Neuron (in vitro differentiated cells): ENCODE measurements at regions not wholly inside any gene's neighbourhood (a gene's known extent, or its start where the extent isn't known, plus 50 kb on each side); places are given as distances from the start of the nearest gene placed in this dataset.
"Not testable (repeated sequence)": the region's sequence is repeated elsewhere in the genome, so short reads cannot be mapped to it uniquely, and the experiment has no call there.

Experiments
- H2AFZ ChIP-seq: one replicate; pipeline ENCODE4 v1.6.1; 2013; ENCODE audit warnings: low read depth, mild to moderate bottlenecking, inconsistent platforms, low read length, moderate library complexity
- H3K27me3 ChIP-seq: one replicate; pipeline ENCODE4 v1.6.1; 2013; ENCODE audit warnings: low read length; ENCODE audit not compliant: insufficient read depth
- H3K36me3 ChIP-seq: one replicate; pipeline ENCODE4 v1.6.1; 2013; ENCODE audit warnings: low read length; ENCODE audit not compliant: insufficient read depth
- H3K4me1 ChIP-seq: one replicate; pipeline ENCODE4 v1.6.1; 2013; ENCODE audit warnings: low read length; ENCODE audit not compliant: insufficient read depth
- H3K4me3 ChIP-seq: 2 replicates; pipeline ENCODE4 v1.5.1; 2013; ENCODE audit warnings: mild to moderate bottlenecking, low read length, moderate library complexity
- H3K9me3 ChIP-seq: one replicate; pipeline ENCODE4 v1.6.1; 2013; ENCODE audit warnings: low read length

- Histone ChIP-seq H2AFZ (no peak overlapping the region), H3K4me3 (no peak overlapping the region), H3K27me3 (no peaks in the 10 kb centered on the region), H3K36me3 (no peaks in the 10 kb centered on the region), H3K4me1 (peaks cover 17% of the 10 kb centered on the region), H3K9me3 (no peaks in the 10 kb centered on the region)
These were observed 99.3 kb upstream of the IFNG-AS1 start for GRCh38 chr12:67889931-67890330.

GRCh38 chr12:67890726-67891258 lies 98.5 kb upstream of the IFNG-AS1 start:
- H2AFZ ChIP-seq, result no peak overlapping the region
- H3K9me3 ChIP-seq, result no peaks in the 10 kb centered on the region
- peaks cover 17% of the 10 kb centered on the region for H3K4me1 ChIP-seq
- no peak overlapping the region for H3K4me3 ChIP-seq
- H3K36me3 ChIP-seq, result no peaks in the 10 kb centered on the region
- no peaks in the 10 kb centered on the region for H3K27me3 ChIP-seq

DNA sequence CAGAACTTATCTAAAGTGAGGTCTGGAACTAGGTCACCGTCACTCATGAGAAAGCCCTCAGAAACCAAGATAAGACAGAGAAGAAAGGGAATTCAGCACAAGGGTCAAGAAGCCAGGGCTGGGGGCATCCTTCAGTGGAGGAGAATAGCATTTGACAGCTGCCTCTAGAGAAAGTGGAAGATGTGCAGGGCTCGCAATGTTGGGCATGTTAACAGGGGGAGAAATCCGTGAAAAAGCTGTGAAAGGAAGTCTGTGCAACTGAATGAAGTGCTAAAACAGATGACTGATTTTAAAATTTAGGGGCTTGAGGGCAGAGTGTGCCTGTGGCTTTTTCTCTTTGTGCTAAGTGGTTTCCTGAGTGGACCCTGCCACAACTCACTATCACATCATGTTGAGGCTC lies 97.7 kb upstream of the IFNG-AS1 start:
- Histone ChIP-seq H3K4me1 (peaks cover 17% of the 10 kb centered on the region), H3K4me3 (no peak overlapping the region), H2AFZ (no peak overlapping the region), H3K36me3 (no peaks in the 10 kb centered on the region), H3K9me3 (no peaks in the 10 kb centered on the region), H3K27me3 (no peaks in the 10 kb centered on the region)

DNA sequence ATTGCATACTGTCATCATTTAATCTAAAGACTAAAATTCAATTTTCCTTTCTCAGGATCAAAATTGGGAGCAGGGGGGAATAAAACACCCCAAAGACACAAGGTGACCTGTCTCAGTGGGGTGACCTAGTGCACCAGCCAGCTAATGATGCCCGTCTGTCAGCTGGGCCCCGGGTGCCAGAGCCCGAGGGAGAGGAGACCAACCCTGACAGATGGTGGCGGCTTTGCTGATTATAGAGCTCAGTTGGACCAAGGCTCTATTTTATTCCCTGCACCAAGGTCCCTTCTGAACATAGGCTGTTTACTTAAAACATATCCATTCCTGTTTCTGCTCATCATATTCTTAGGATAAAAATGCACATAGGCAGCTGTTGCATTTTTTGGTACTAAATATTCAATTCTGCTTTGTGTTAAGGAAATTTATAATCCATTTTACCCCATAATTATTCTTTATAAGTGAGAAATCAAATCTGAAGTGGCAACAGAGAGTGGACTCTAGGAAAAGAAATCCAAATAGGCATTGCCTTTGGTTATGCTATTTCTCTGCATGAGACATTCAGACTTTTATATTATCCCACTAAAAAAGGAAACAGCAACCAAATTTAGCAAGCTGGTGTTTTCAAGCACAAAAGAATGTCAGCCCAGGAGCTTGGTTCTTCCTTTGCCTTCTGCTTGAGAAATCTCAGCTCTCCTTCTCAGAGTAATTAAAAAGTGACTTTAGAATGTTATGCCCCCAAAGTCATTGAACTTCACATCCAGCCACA lies 96.8 kb upstream of the IFNG-AS1 start:
- Histone ChIP-seq H2AFZ (no peak overlapping the region), H3K27me3 (no peaks in the 10 kb centered on the region), H3K9me3 (no peaks in the 10 kb centered on the region), H3K36me3 (no peaks in the 10 kb centered on the region), H3K4me1 (peaks cover 17% of the 10 kb centered on the region), H3K4me3 (no peak overlapping the region)

GRCh38 chr12:67893022-67893580 lies 96.1 kb upstream of the IFNG-AS1 start:
- no peak overlapping the region for H3K4me3 ChIP-seq
- H3K9me3 ChIP-seq, result no peaks in the 10 kb centered on the region
- peaks cover 17% of the 10 kb centered on the region for H3K4me1 ChIP-seq

DNA sequence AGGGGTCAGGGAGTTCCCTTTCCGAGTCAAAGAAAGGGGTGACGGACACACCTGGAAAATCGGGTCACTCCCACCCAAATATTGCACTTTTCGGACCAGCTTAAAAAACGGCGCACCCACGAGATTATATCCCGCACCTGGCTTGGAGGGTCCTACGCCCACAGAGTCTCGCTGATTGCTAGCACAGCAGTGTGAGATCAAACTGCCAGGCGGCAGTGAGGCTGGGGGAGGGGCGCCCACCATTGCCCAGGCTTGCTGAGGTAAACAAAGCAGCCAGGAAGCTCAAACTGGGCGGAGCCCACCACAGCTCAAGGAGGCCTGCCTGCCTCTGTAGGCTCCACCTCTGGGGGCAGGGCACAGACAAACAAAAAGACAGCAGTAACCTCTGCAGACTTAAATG lies 88.8 kb upstream of the IFNG-AS1 start:
- not testable (repeated sequence) for H3K4me1 ChIP-seq, H2AFZ ChIP-seq, H3K27me3 ChIP-seq, H3K4me3 ChIP-seq, H3K9me3 ChIP-seq, H3K36me3 ChIP-seq

More at GRCh38 chr12:67893022-67893580, 96.1 kb upstream of the IFNG-AS1 start:
- Histone ChIP-seq H3K27me3 (no peaks in the 10 kb centered on the region), H2AFZ (no peak overlapping the region), H3K36me3 (no peaks in the 10 kb centered on the region)

DNA sequence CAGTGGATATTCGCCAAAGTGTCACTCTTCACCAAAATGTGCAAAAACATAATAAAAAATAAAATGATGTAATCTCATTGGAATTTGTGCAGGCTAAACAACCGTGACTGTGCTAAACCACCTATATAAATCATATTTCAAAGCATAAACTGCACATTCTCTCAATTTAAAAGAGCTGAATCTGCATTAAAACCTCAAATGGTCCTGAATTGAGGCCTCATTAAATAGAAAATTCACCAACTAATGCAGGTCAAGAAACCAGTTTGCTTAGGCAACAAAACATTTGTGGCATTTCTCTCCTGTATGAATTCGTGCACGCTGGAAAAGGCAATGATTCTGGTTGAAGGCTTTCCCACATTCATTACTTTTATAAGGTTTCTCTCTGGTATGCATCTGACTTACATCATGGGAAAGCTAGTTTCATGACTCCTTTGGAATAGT lies 80.1 kb upstream of the IFNG-AS1 start:
- H3K4me3 ChIP-seq, result no peak overlapping the region
- H2AFZ ChIP-seq, result no peak overlapping the region
- H3K9me3 ChIP-seq, result no peaks in the 10 kb centered on the region
- no peaks in the 10 kb centered on the region for H3K27me3 ChIP-seq
- no peaks in the 10 kb centered on the region for H3K4me1 ChIP-seq
- H3K36me3 ChIP-seq, result no peaks in the 10 kb centered on the region

- Histone ChIP-seq H2AFZ (no peak overlapping the region), H3K36me3 (no peaks in the 10 kb centered on the region), H3K27me3 (no peaks in the 10 kb centered on the region), H3K4me1 (no peaks in the 10 kb centered on the region), H3K4me3 (no peak overlapping the region), H3K9me3 (no peaks in the 10 kb centered on the region)
These were observed 79.6 kb upstream of the IFNG-AS1 start for GRCh38 chr12:67909681-67910080.

DNA sequence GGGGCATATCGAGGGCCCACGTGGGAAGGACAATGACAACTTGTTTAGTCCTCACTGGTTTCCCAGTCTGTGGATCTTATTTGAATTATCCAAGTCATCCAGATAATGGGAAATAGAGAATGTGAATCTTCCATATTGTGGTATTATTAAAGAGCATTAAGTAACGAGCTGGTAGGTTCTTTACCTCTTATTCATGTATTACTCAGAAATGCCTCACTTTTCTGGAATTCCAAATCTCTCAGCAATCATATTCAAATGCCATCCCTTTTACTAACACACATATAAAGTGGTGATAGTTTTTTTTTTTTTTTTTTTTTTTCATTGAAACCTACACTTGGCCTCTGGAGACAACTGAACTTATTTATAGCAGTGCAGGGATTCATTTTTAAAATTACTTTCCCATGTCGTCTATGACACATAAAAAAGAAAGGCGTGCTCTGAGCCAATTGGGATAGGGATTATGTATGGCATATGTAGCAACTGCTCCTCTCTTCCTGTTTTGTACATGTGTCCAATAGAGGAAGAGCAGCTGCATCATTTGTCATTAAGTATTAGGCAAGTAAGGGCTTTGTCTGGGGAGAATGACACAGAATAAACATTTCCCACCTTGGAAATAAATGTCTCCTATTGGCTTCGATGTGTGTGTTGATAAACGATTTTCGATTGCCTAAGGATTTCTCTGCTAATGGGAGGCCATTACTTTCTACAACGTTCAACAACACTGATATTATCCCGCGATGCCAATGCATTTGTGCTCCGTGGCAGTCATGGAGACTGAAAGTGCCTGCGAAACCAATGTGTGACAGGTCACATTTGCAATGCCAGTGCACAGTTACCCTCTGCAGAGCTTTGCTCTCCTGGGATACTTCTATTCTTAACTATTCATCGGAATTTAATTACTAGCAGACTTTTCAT lies 78.6 kb upstream of the IFNG-AS1 start:
- Histone ChIP-seq H3K9me3 (no peaks in the 10 kb centered on the region), H3K4me3 (no peak overlapping the region), H2AFZ (no peak overlapping the region), H3K27me3 (no peaks in the 10 kb centered on the region), H3K36me3 (no peaks in the 10 kb centered on the region), H3K4me1 (no peaks in the 10 kb centered on the region)

- Histone ChIP-seq H3K36me3 (no peaks in the 10 kb centered on the region), H2AFZ (no peak overlapping the region), H3K4me1 (no peaks in the 10 kb centered on the region), H3K4me3 (no peak overlapping the region), H3K9me3 (no peaks in the 10 kb centered on the region), H3K27me3 (no peaks in the 10 kb centered on the region)
These were observed 78.0 kb upstream of the IFNG-AS1 start for GRCh38 chr12:67911275-67911600.

- Histone ChIP-seq H3K27me3 (no peaks in the 10 kb centered on the region), H3K9me3 (no peaks in the 10 kb centered on the region)
These were observed 77.5 kb upstream of the IFNG-AS1 start for GRCh38 chr12:67911789-67912188.

DNA sequence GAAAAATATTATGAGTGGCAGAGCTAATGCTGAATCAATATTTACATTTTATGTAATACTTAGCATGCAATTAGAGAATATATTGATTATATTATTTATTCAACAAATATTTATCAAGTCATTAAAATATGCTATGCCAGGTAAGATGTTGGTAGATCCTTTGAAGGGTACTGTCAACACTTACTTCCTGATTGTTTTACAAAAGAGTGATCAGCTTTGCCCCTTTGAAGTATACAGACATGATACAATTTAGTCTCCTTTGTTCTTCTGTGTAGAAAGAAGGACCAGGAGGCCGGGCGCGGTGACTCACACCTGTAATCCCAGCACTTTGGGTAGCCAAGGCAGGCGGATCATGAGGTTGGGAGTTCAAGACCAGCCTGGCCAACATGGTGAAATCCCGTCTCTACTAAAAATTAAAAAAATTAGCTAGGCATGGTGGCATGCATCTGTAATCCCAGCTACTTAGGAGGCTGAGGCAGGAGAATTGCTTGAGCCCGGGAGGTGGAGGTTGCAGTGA lies 73.9 kb upstream of the IFNG-AS1 start:
- no peak overlapping the region for H2AFZ ChIP-seq
- H3K4me3 ChIP-seq, result no peak overlapping the region
- H3K36me3 ChIP-seq, result no peaks in the 10 kb centered on the region
- no peaks in the 10 kb centered on the region for H3K27me3 ChIP-seq
- H3K9me3 ChIP-seq, result no peaks in the 10 kb centered on the region
- H3K4me1 ChIP-seq, result no peaks in the 10 kb centered on the region

More at GRCh38 chr12:67911789-67912188, 77.5 kb upstream of the IFNG-AS1 start:
- Histone ChIP-seq H3K4me1 (no peaks in the 10 kb centered on the region), H2AFZ (no peak overlapping the region), H3K4me3 (no peak overlapping the region), H3K36me3 (no peaks in the 10 kb centered on the region)
